CD14-positive monocyte (primary cell): ENCODE measurements at regions not wholly inside any gene's neighbourhood (a gene's known extent, or its start where the extent isn't known, plus 50 kb on each side); places are given as distances from the start of the nearest gene placed in this dataset.

Experiments used
- DNase-seq, 3 donors: peaks; one replicate each; pipeline ENCODE4 v3.0.0-alpha.2; 2011 to 2022
- H2AFZ ChIP-seq: 2 replicates; pipeline ENCODE4 v1.6.0; 2012; ENCODE audit warnings: mild to moderate bottlenecking, low read depth, low read length, inconsistent platforms; ENCODE audit not compliant: insufficient read depth, poor library complexity, severe bottlenecking
- H3K27ac ChIP-seq, 2 donors: 1 replicate in 1 of 2; 2 replicates in 1 of 2; pipeline ENCODE4 v1.5.1; 2012 to 2013; ENCODE audit warnings: low read length in 2 of 2, control low read depth in 1 of 2, inconsistent platforms in 1 of 2, low read depth in 1 of 2, mild to moderate bottlenecking in 1 of 2
- H3K27me3 ChIP-seq, 2 donors: one replicate each; pipeline versions ENCODE4 v1.6.0 to v1.6.1; 2011 to 2013; ENCODE audit warnings: low read length in 2 of 2; ENCODE audit not compliant: control insufficient read depth in 2 of 2, insufficient read depth in 2 of 2
- H3K36me3 ChIP-seq, 2 donors: replicated peaks in 1 of 2; 1 replicate in 1 of 2; 2 replicates in 1 of 2; pipeline versions ENCODE4 v1.5.1 to v1.6.1; 2012 to 2013; ENCODE audit warnings: low read length in 2 of 2, control low read depth in 1 of 2, inconsistent platforms in 1 of 2, mild to moderate bottlenecking in 1 of 2; ENCODE audit not compliant: insufficient read depth in 2 of 2, control insufficient read depth in 1 of 2
- H3K4me1 ChIP-seq, 2 donors: 1 replicate in 1 of 2; 2 replicates in 1 of 2; pipeline versions ENCODE4 v1.5.1 to v1.6.1; 2012 to 2013; ENCODE audit warnings: low read length in 2 of 2, control low read depth in 1 of 2, inconsistent platforms in 1 of 2, mild to moderate bottlenecking in 1 of 2, moderate library complexity in 1 of 2; ENCODE audit not compliant: insufficient read depth in 2 of 2, control insufficient read depth in 1 of 2
- H3K4me2 ChIP-seq: replicated peaks from 2 replicates; pipeline ENCODE3; 2012; ENCODE audit warnings: low read length, moderate library complexity, mild to moderate bottlenecking; ENCODE audit not compliant: poor library complexity, severe bottlenecking; ENCODE audit errors: extremely low read depth
- H3K4me3 ChIP-seq, 3 experiments: fragments of 200-600 bp in 1 of 3; sonication (generic) in 1 of 3; replicated peaks in 1 of 3; 1 replicate in 2 of 3; 2 replicates in 1 of 3; pipeline ENCODE4 v1.5.1; 2011 to 2013; ENCODE audit warnings: low read length in 3 of 3, mild to moderate bottlenecking in 3 of 3, control low read depth in 2 of 3, low read depth in 2 of 3, inconsistent platforms in 1 of 3, moderate library complexity in 1 of 3
- H3K79me2 ChIP-seq: 2 replicates; pipeline ENCODE4 v1.6.0; 2012; ENCODE audit warnings: mild to moderate bottlenecking, control low read depth, inconsistent platforms, low read length, moderate library complexity; ENCODE audit not compliant: insufficient read depth
- H3K9ac ChIP-seq: 2 replicates; pipeline ENCODE4 v1.6.0; 2017; ENCODE audit warnings: low read length, mild to moderate bottlenecking; ENCODE audit not compliant: insufficient read depth, poor library complexity, severe bottlenecking
- H3K9me3 ChIP-seq, 2 donors: replicated peaks in 1 of 2; 1 replicate in 1 of 2; 2 replicates in 1 of 2; pipeline versions ENCODE4 v1.5.1 to v1.6.1; 2012 to 2013; ENCODE audit warnings: low read length in 2 of 2, control low read depth in 1 of 2; ENCODE audit not compliant: control insufficient read depth in 1 of 2, insufficient read depth in 1 of 2
- H4K20me1 ChIP-seq: 2 replicates; pipeline ENCODE4 v1.6.0; 2012; ENCODE audit warnings: mild to moderate bottlenecking, low read length, control low read depth, moderate library complexity; ENCODE audit not compliant: insufficient read depth
- H3K27ac Mint-ChIP-seq, 7 donors: one replicate each; pipeline ENCODE4 v1.8.0; 2020; ENCODE audit warnings: mild to moderate bottlenecking in 7 of 7, mixed read lengths in 7 of 7, moderate library complexity in 6 of 7, inconsistent platforms in 2 of 7
- H3K27me3 Mint-ChIP-seq, 3 donors: one replicate each; pipeline ENCODE4 v1.8.0; 2021 to 2022; ENCODE audit warnings: low read depth in 3 of 3, mild to moderate bottlenecking in 3 of 3, mixed read lengths in 3 of 3, moderate library complexity in 3 of 3, inconsistent platforms in 1 of 3
- H3K36me3 Mint-ChIP-seq, 2 donors: one replicate each; pipeline ENCODE4 v1.8.0; 2020; ENCODE audit warnings: mixed read lengths in 2 of 2, inconsistent platforms in 1 of 2, mild to moderate bottlenecking in 1 of 2
- H3K4me1 Mint-ChIP-seq: one replicate; pipeline ENCODE4 v1.8.0; 2020; ENCODE audit warnings: mild to moderate bottlenecking, mixed read lengths
- H3K4me3 Mint-ChIP-seq, 2 donors: one replicate each; pipeline ENCODE4 v1.8.0; 2020; ENCODE audit warnings: mild to moderate bottlenecking in 2 of 2, mixed read lengths in 2 of 2, moderate library complexity in 1 of 2
- H3K9me3 Mint-ChIP-seq, 7 donors: one replicate each; pipeline ENCODE4 v1.8.0; 2020 to 2022; ENCODE audit warnings: mixed read lengths in 7 of 7, mild to moderate bottlenecking in 6 of 7, moderate library complexity in 6 of 7, inconsistent platforms in 2 of 7
- CTCF ChIP-seq: fragments of 200-600 bp; IDR thresholded peaks from one replicate; pipeline ENCODE4 v1.8.0; 2022; ENCODE audit warnings: antibody characterized with exemption, mild to moderate bottlenecking
- WGBS: methylation state at CpG from one replicate; pipeline ENCODE4 v1.1.5; 2013; ENCODE audit warnings: missing lambda C conversion rate; ENCODE audit not compliant: insufficient coverage; 5-methylcytosine and 5-hydroxymethylcytosine counted together
- intact Hi-C, 2 donors: fragments of 100-400 bp; cut with micrococcal nuclease; formaldehyde crosslinking; loops; one replicate each; pipeline versions ENCODE4 v1.15.0 to v1.15.1; 2023

- Mint-ChIP-seq H3K36me3 (no peaks in the 10 kb centered on the region), H3K27ac (no peak overlapping the region), H3K4me1 (peaks cover 5% of the 10 kb centered on the region), H3K4me3 (no peak overlapping the region), H3K27me3 (peaks cover 0 to 1% (median 0%) of the 10 kb centered on the region in 3 donors), H3K9me3 (peaks cover 2 to 9% (median 4%) of the 10 kb centered on the region in 7 donors)
- Histone ChIP-seq H3K79me2 (no peaks in the 10 kb centered on the region), H3K27ac (no peak overlapping the region), H3K4me2 (no peak overlapping the region), H4K20me1 (no peaks in the 10 kb centered on the region), H3K4me3 (no peak overlapping the region), H3K36me3 (no peaks in the 10 kb centered on the region), H3K27me3 (no peaks in the 10 kb centered on the region), H3K4me1 (no peaks in the 10 kb centered on the region), H3K9ac (no peak overlapping the region), H2AFZ (no peak overlapping the region), H3K9me3 (no peaks in the 10 kb centered on the region)
- no peak for DNase-seq
- intact Hi-C loops: no loop called here
- 40% methylated on average over 2 of the region's 10 CpGs for WGBS
- TF ChIP-seq CTCF: no peak
Measured at GRCh38 chr6:156231026-156231765, 546.0 kb upstream of the ARID1B start.

- no peaks in the 10 kb centered on the region for H4K20me1 ChIP-seq
- Mint-ChIP-seq H3K4me3 (no peak overlapping the region), H3K36me3 (no peaks in the 10 kb centered on the region), H3K27ac (no peak overlapping the region), H3K27me3 (no peaks in the 10 kb centered on the region), H3K9me3 (peaks cover 0 to 14% (median 10%) of the 10 kb centered on the region in 7 donors), H3K4me1 (no peaks in the 10 kb centered on the region)
- H3K79me2 ChIP-seq: no peaks in the 10 kb centered on the region
- H3K4me3 ChIP-seq: no peak overlapping the region
- no peak overlapping the region for H3K27ac ChIP-seq
- no peaks in the 10 kb centered on the region for H3K4me1 ChIP-seq
- no peak for DNase-seq
- H3K9ac ChIP-seq: no peak overlapping the region
- H2AFZ ChIP-seq: no peak overlapping the region
- no peak overlapping the region for H3K4me2 ChIP-seq
- intact Hi-C loops: no loop called here
- peaks cover 0 to 3% of the 10 kb centered on the region in 2 donors for H3K9me3 ChIP-seq
- H3K36me3 ChIP-seq: no peaks in the 10 kb centered on the region
- H3K27me3 ChIP-seq: no peaks in the 10 kb centered on the region
- TF ChIP-seq CTCF: no peak
Measured at GRCh38 chr6:156219973-156220372, 557.2 kb upstream of the ARID1B start.
